ENCODE measurements at regions not wholly inside any gene's neighbourhood (a gene's known extent, or its start where the extent isn't known, plus 50 kb on each side); places are given as distances from the start of the nearest gene placed in this dataset.

- Histone ChIP-seq H3K36me3 (ENCODE audit: insufficient read depth) (no peaks in the 10 kb centered on the region; the same call in 1 of the 2 replicates), H2AFZ (ENCODE audit: low read depth) (no peak overlapping the region), H3K9ac (no peak overlapping the region), H3K79me2 (ENCODE audit: insufficient read depth, low read depth) (no peaks in the 10 kb centered on the region), H3K27ac (no peak overlapping the region), H3K4me1 (ENCODE audit: low read depth, poor library complexity, severe bottlenecking) (no peaks in the 10 kb centered on the region), H3K4me2 (no peak overlapping the region), H3K27me3 (ENCODE audit: insufficient read depth, low read depth) (no peaks in the 10 kb centered on the region), H4K20me1 (ENCODE audit: insufficient read depth) (no peaks in the 10 kb centered on the region), H3K4me3 (IDR thresholded peaks at IDR 0.05; ENCODE audit: insufficient read depth, low read depth, low read length) (no peak overlapping the region)
- no peak for TF ChIP-seq CTCF (conservative IDR thresholded peaks at IDR 0.05; ENCODE audit: low read depth, low read length)
These were observed 1226.1 kb downstream of the SI start for GRCh38 chr3:163852233-163852632.

- Histone ChIP-seq H3K36me3 (ENCODE audit: insufficient read depth) (no peaks in the 10 kb centered on the region), H3K4me1 (ENCODE audit: low read depth, poor library complexity, severe bottlenecking) (no peaks in the 10 kb centered on the region), H3K4me3 (IDR thresholded peaks at IDR 0.05; ENCODE audit: insufficient read depth, low read depth, low read length) (no peak overlapping the region), H3K79me2 (ENCODE audit: insufficient read depth, low read depth) (no peaks in the 10 kb centered on the region), H2AFZ (ENCODE audit: low read depth) (no peak overlapping the region), H4K20me1 (ENCODE audit: insufficient read depth) (no peaks in the 10 kb centered on the region), H3K9ac (no peak overlapping the region), H3K27ac (no peak overlapping the region), H3K27me3 (ENCODE audit: insufficient read depth, low read depth) (no peaks in the 10 kb centered on the region), H3K4me2 (no peak overlapping the region)
- no peak for TF ChIP-seq CTCF (conservative IDR thresholded peaks at IDR 0.05; ENCODE audit: low read depth, low read length)
These were observed 1239.5 kb downstream of the SI start for GRCh38 chr3:163838769-163839168.

- no peaks in the 10 kb centered on the region for H3K27me3 ChIP-seq (ENCODE audit: insufficient read depth, low read depth)
- H2AFZ ChIP-seq (ENCODE audit: low read depth), result no peak overlapping the region
- H3K27ac ChIP-seq, result no peak overlapping the region
- no peak overlapping the region for H3K9ac ChIP-seq
- H3K4me1 ChIP-seq (ENCODE audit: low read depth, poor library complexity, severe bottlenecking), result no peaks in the 10 kb centered on the region
- no peaks in the 10 kb centered on the region for H3K79me2 ChIP-seq (ENCODE audit: insufficient read depth, low read depth)
- no peak overlapping the region for H3K4me2 ChIP-seq
- H3K36me3 ChIP-seq (ENCODE audit: insufficient read depth), result no peaks in the 10 kb centered on the region
- H3K4me3 ChIP-seq (IDR thresholded peaks at IDR 0.05; ENCODE audit: insufficient read depth, low read depth, low read length), result no peak overlapping the region
- TF ChIP-seq CTCF (conservative IDR thresholded peaks at IDR 0.05; ENCODE audit: low read depth, low read length), result no peak
- H4K20me1 ChIP-seq (ENCODE audit: insufficient read depth), result no peaks in the 10 kb centered on the region
These were observed 1245.7 kb downstream of the SI start for GRCh38 chr3:163832547-163832946.

- no peaks in the 10 kb centered on the region for H4K20me1 ChIP-seq (ENCODE audit: insufficient read depth)
- no peak for TF ChIP-seq CTCF (conservative IDR thresholded peaks at IDR 0.05; ENCODE audit: low read depth, low read length)
- H3K4me2 ChIP-seq, result no peak overlapping the region
- no peak overlapping the region for H3K4me3 ChIP-seq (IDR thresholded peaks at IDR 0.05; ENCODE audit: insufficient read depth, low read depth, low read length)
- no peaks in the 10 kb centered on the region for H3K79me2 ChIP-seq (ENCODE audit: insufficient read depth, low read depth)
- no peak overlapping the region for H3K9ac ChIP-seq
- no peaks in the 10 kb centered on the region for H3K4me1 ChIP-seq (ENCODE audit: low read depth, poor library complexity, severe bottlenecking)
- no peak overlapping the region for H2AFZ ChIP-seq (ENCODE audit: low read depth)
- no peaks in the 10 kb centered on the region for H3K36me3 ChIP-seq (ENCODE audit: insufficient read depth)
- H3K27ac ChIP-seq, result no peak overlapping the region
- no peaks in the 10 kb centered on the region for H3K27me3 ChIP-seq (ENCODE audit: insufficient read depth, low read depth)
These were observed 1256.5 kb downstream of the SI start for GRCh38 chr3:163821841-163822240.

Measured in KMS-11 (cell line).